DOHH2 (cell line): ENCODE measurements at regions not wholly inside any gene's neighbourhood (a gene's known extent, or its start where the extent isn't known, plus 50 kb on each side); places are given as distances from the start of the nearest gene placed in this dataset.
"Not testable (repeated sequence)": the region's sequence is repeated elsewhere in the genome, so short reads cannot be mapped to it uniquely, and the experiment has no call there.

Experiments
- H3F3A ChIP-seq: fragments of 200-600 bp; sonication (generic), shearing (Covaris generic); 2 replicates; pipeline ENCODE4 v1.6.0; 2016; ENCODE audit warnings: antibody characterized with exemption, mild to moderate bottlenecking; ENCODE audit not compliant: control insufficient read depth, insufficient read depth
- H3K27ac ChIP-seq: fragments of 200-600 bp; sonication (generic); 2 replicates; pipeline ENCODE4 v1.5.1; 2014; ENCODE audit warnings: low read depth, mild to moderate bottlenecking, low read length, moderate library complexity
- H3K27me3 ChIP-seq: fragments of 200-600 bp; sonication (generic); 2 replicates; pipeline ENCODE4 v1.6.1; 2014; ENCODE audit warnings: mild to moderate bottlenecking, low read length, mixed read lengths; ENCODE audit not compliant: control insufficient read depth
- H3K36me3 ChIP-seq: fragments of 200-600 bp; sonication (generic); 2 replicates; pipeline ENCODE4 v1.6.1; 2014; ENCODE audit warnings: mild to moderate bottlenecking, low read length, moderate library complexity, mixed read lengths; ENCODE audit not compliant: control insufficient read depth
- H3K4me1 ChIP-seq: fragments of 200-600 bp; sonication (generic); 2 replicates; pipeline ENCODE4 v1.6.1; 2014; ENCODE audit warnings: mild to moderate bottlenecking, low read length, mixed read lengths; ENCODE audit not compliant: control insufficient read depth
- H3K4me2 ChIP-seq: fragments of 200-600 bp; sonication (generic); 2 replicates; pipeline ENCODE4 v1.6.0; 2014; ENCODE audit warnings: mild to moderate bottlenecking, low read length, moderate library complexity
- H3K4me3 ChIP-seq: fragments of 200-600 bp; sonication (generic); 2 replicates; pipeline ENCODE4 v1.5.1; 2014; ENCODE audit warnings: mild to moderate bottlenecking, low read length, mixed read lengths
- H3K79me2 ChIP-seq: fragments of 200-600 bp; sonication (generic); 2 replicates; pipeline ENCODE4 v1.6.1; 2014; ENCODE audit warnings: mild to moderate bottlenecking, low read length, mixed read lengths; ENCODE audit not compliant: control insufficient read depth
- H3K9me2 ChIP-seq: fragments of 200-600 bp; sonication (generic); replicated peaks from 2 replicates; pipeline ENCODE4 v1.6.1; 2014; ENCODE audit warnings: mild to moderate bottlenecking, low read length, mixed read lengths; ENCODE audit not compliant: control insufficient read depth
- H3K9me3 ChIP-seq: fragments of 200-600 bp; sonication (generic); 2 replicates; pipeline ENCODE4 v1.6.1; 2014; ENCODE audit warnings: antibody characterized with exemption, low read length, mixed read lengths; ENCODE audit not compliant: control insufficient read depth, insufficient read depth
- H4K20me1 ChIP-seq: fragments of 200-600 bp; sonication (generic); 2 replicates; pipeline ENCODE4 v1.6.0; 2014; ENCODE audit warnings: low read depth, mild to moderate bottlenecking, antibody characterized with exemption, low read length, moderate library complexity; ENCODE audit not compliant: control insufficient read depth, insufficient read depth
- CTCF ChIP-seq: fragments of 200-600 bp; sonication (generic); IDR thresholded peaks from one replicate; pipeline ENCODE4 v1.5.1; 2014; ENCODE audit warnings: antibody characterized with exemption, mild to moderate bottlenecking, low read depth, low read length; ENCODE audit not compliant: poor library complexity, severe bottlenecking
- EZH2phosphoT487 ChIP-seq: fragments of 200-600 bp; sonication (generic); IDR thresholded peaks from 2 replicates; pipeline ENCODE4 v1.6.1; 2017; ENCODE audit warnings: borderline replicate concordance, mild to moderate bottlenecking, antibody characterized with exemption, low read length, moderate library complexity, mixed read lengths

- TF ChIP-seq EZH2phosphoT487 = no peak
- no peak for TF ChIP-seq CTCF
- no peaks in the 10 kb centered on the region for H3K79me2 ChIP-seq
Measured at GRCh38 chrY:7542256-7542858, 630.8 kb upstream of the AMELY start.

GRCh38 chrY:7529396-7529795, 617.8 kb upstream of the AMELY start:
- Histone ChIP-seq H3F3A (no peaks in the 10 kb centered on the region), H3K4me3 (no peak overlapping the region), H3K27ac (no peak overlapping the region), H3K9me2 (no peaks in the 10 kb centered on the region), H3K36me3 (no peaks in the 10 kb centered on the region), H3K9me3 (no peaks in the 10 kb centered on the region), H4K20me1 (no peaks in the 10 kb centered on the region), H3K4me2 (no peak overlapping the region), H3K79me2 (no peaks in the 10 kb centered on the region), H3K27me3 (no peaks in the 10 kb centered on the region), H3K4me1 (no peaks in the 10 kb centered on the region)
- TF ChIP-seq CTCF = no peak
- TF ChIP-seq EZH2phosphoT487 = no peak

More at GRCh38 chrY:7542256-7542858, 630.8 kb upstream of the AMELY start:
- no peaks in the 10 kb centered on the region for H3K36me3 ChIP-seq
- no peaks in the 10 kb centered on the region for H4K20me1 ChIP-seq
- no peaks in the 10 kb centered on the region for H3F3A ChIP-seq
- no peaks in the 10 kb centered on the region for H3K27me3 ChIP-seq
- H3K9me2 ChIP-seq = no peaks in the 10 kb centered on the region
- H3K9me3 ChIP-seq = no peaks in the 10 kb centered on the region
- H3K4me2 ChIP-seq = no peak overlapping the region
- no peaks in the 10 kb centered on the region for H3K4me1 ChIP-seq
- no peak overlapping the region for H3K4me3 ChIP-seq
- H3K27ac ChIP-seq = no peak overlapping the region

DNA sequence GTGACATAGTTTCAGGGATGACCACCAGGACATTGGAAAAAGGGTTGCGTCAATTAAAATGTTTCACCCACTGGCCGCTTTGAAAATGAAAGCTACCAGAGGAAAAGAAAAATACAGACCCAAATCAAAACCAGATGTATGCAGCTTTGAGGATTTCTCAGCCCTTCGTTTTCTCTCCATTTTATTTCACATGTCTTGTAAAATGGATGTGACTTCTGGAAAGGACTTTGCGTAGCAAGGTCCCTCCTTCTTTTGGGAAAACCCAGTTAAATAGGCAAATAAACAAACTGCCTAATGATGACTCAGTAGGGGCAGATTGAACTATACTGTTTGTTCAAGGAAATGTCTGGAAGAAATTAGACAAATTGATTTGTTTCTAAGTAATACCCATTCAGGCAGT, 616.0 kb upstream of the AMELY start:
- H3K9me3 ChIP-seq, H3K27me3 ChIP-seq, H3K9me2 ChIP-seq, H3K4me3 ChIP-seq, H3K79me2 ChIP-seq, H3K4me1 ChIP-seq, H3K27ac ChIP-seq, H3K4me2 ChIP-seq, H4K20me1 ChIP-seq, H3K36me3 ChIP-seq, H3F3A ChIP-seq: not testable (repeated sequence)

- Histone ChIP-seq H3K4me1 (no peaks in the 10 kb centered on the region), H3K9me3 (no peaks in the 10 kb centered on the region), H3K79me2 (no peaks in the 10 kb centered on the region), H4K20me1 (no peaks in the 10 kb centered on the region), H3K36me3 (no peaks in the 10 kb centered on the region), H3K4me3 (no peak overlapping the region), H3K4me2 (no peak overlapping the region), H3K9me2 (no peaks in the 10 kb centered on the region), H3K27me3 (no peaks in the 10 kb centered on the region), H3F3A (no peaks in the 10 kb centered on the region), H3K27ac (no peak overlapping the region)
- no peak for TF ChIP-seq EZH2phosphoT487
- TF ChIP-seq CTCF = no peak
Measured at GRCh38 chrY:7518387-7518786, 606.8 kb upstream of the AMELY start.
